ENCODE measurements at regions not wholly inside any gene's neighbourhood (a gene's known extent, or its start where the extent isn't known, plus 50 kb on each side); places are given as distances from the start of the nearest gene placed in this dataset.

GRCh38 chr5:107223066-107223465 is 447.7 kb downstream of the EFNA5 start:
- Histone ChIP-seq H3K36me3 (ENCODE audit: control insufficient read depth in 2 of 2, insufficient read depth in 1 of 2, low read length in 2 of 2) (no peaks in the 10 kb centered on the region), H3K9me3 (ENCODE audit: control insufficient read depth, insufficient read depth, low read depth, low read length) (no peaks in the 10 kb centered on the region), H3K27ac (ENCODE audit: extremely low read depth, low read depth, low read length) (no peak overlapping the region), H3K4me3 (ENCODE audit: low read depth, low read length) (no peak overlapping the region), H3K4me1 (ENCODE audit: control insufficient read depth, insufficient read depth, low read length) (no peaks in the 10 kb centered on the region)
- ChIA-PET CTCF (interaction anchor here (1.1 kb wide), 1 partner anchor 25 kb away, joined by 3 read pairs; no protein-coding TSS in a partner anchor), POLR2A (no interaction called here)
- TF ChIP-seq PATZ1 (tag by site-specific recombination; IDR thresholded peaks at IDR 0.05), result no peak
- TF ChIP-seq KLF9 (tag by site-specific recombination; IDR thresholded peaks at IDR 0.05; ENCODE audit: low read depth), result no peak
- no peak for TF ChIP-seq HOXA7 (CRISPR knock-in tag; IDR thresholded peaks at IDR 0.05; ENCODE audit: borderline replicate concordance)
- TF ChIP-seq GFI1B (tag by site-specific recombination; IDR thresholded peaks at IDR 0.05), result no peak
- TF ChIP-seq ZBTB48 (tag by site-specific recombination; IDR thresholded peaks at IDR 0.05), result no peak
- no peak for TF ChIP-seq ZNF324 (tag by site-specific recombination; IDR thresholded peaks at IDR 0.05)
- TF ChIP-seq ZNF501 (tag by site-specific recombination; IDR thresholded peaks at IDR 0.05), result no peak
- no peak for TF ChIP-seq ZNF701 (tag by site-specific recombination; IDR thresholded peaks at IDR 0.05)
- TF ChIP-seq SP7 (tag by site-specific recombination; IDR thresholded peaks at IDR 0.05), result no peak
- TF ChIP-seq MYNN (tag by site-specific recombination; IDR thresholded peaks at IDR 0.05; ENCODE audit: borderline replicate concordance), result no peak
- TF ChIP-seq ZNF530 (tag by site-specific recombination; IDR thresholded peaks at IDR 0.05; ENCODE audit: low read depth), result no peak
- no peak for TF ChIP-seq PRDM1 (tag by site-specific recombination; IDR thresholded peaks at IDR 0.05)
- TF ChIP-seq GLIS1 (tag by site-specific recombination; IDR thresholded peaks at IDR 0.05), result no peak
- TF ChIP-seq MEIS1 (CRISPR knock-in tag; IDR thresholded peaks at IDR 0.05; ENCODE audit: borderline replicate concordance), result no peak
- TF ChIP-seq OVOL3 (tag by site-specific recombination; IDR thresholded peaks at IDR 0.05), result no peak
- TF ChIP-seq ZNF677 (tag by site-specific recombination; IDR thresholded peaks at IDR 0.05), result no peak
- TF ChIP-seq ZNF184 (tag by site-specific recombination; IDR thresholded peaks at IDR 0.05), result no peak
- no peak for TF ChIP-seq INSM2 (tag by site-specific recombination; IDR thresholded peaks at IDR 0.05)
- no peak for TF ChIP-seq ZNF223 (tag by site-specific recombination; IDR thresholded peaks at IDR 0.05)
- no peak for TF ChIP-seq ZNF280D (tag by site-specific recombination; IDR thresholded peaks at IDR 0.05)

GRCh38 chr5:107219993-107220392 is 450.7 kb downstream of the EFNA5 start:
- POLR2A ChIA-PET, result interaction anchor here (0.6 kb wide), 1 partner anchor 24 kb away, joined by 3 read pairs; no protein-coding TSS in a partner anchor
- no peaks in the 10 kb centered on the region for H3K9me3 ChIP-seq (ENCODE audit: control insufficient read depth, insufficient read depth, low read depth, low read length)
- no peak for TF ChIP-seq ZNF596 (tag by site-specific recombination; IDR thresholded peaks at IDR 0.05)

More at GRCh38 chr5:107219993-107220392, 450.7 kb downstream of the EFNA5 start:
- H3K4me3 ChIP-seq (ENCODE audit: low read depth, low read length), result no peak overlapping the region
- no peak overlapping the region for H3K27ac ChIP-seq (ENCODE audit: extremely low read depth, low read depth, low read length)
- H3K4me1 ChIP-seq (ENCODE audit: control insufficient read depth, insufficient read depth, low read length), result no peaks in the 10 kb centered on the region
- H3K36me3 ChIP-seq (ENCODE audit: control insufficient read depth in 2 of 2, insufficient read depth in 1 of 2, low read length in 2 of 2), result no peaks in the 10 kb centered on the region
- CTCF ChIA-PET, result interaction anchor here (0.6 kb wide), 1 partner anchor 38 kb away, joined by 3 read pairs; no protein-coding TSS in a partner anchor

All from HEK293 (cell line).